ENCODE measurements at regions not wholly inside any gene's neighbourhood (a gene's known extent, or its start where the extent isn't known, plus 50 kb on each side); places are given as distances from the start of the nearest gene placed in this dataset.

DNA sequence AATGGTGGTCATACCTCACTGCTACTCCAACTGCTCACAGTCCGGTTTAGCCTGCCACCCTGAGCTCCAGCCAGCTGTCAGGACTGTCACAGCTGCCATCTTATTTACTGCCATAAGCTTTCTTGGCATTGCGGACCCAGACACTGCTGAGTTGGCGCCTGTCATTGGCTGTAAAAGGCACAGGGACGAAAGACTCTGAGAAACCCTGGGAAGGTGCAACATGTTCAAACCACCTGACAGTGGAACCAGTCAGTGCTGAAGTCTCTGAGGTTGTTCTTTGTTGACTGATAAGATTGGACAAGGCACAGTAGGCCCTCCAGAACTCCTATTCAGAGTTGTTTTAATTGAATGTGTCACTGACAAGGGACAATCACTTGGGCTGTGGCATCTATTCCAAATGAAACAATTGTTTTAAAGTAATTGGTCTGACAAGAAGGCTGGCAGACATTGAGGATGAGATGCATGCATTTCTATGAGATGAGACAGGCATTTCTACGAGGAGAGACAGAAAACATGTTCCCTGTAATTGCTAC is 927.8 kb downstream of the STPG2 start:
- Histone ChIP-seq H3K4me3 (ENCODE audit: low read depth, low read length, poor library complexity, severe bottlenecking) (no peak overlapping the region), H3K4me1 (ENCODE audit: insufficient read depth, low read length, severe bottlenecking) (no peaks in the 10 kb centered on the region), H3K36me3 (ENCODE audit: insufficient read depth, low read length) (no peaks in the 10 kb centered on the region), H3K27ac (ENCODE audit: low read depth, low read length, poor library complexity, severe bottlenecking) (no peak overlapping the region), H3K9ac (ENCODE audit: low read length) (no peak overlapping the region), H3F3A (ENCODE audit: insufficient read depth, low read length) (no peaks in the 10 kb centered on the region), H2AFZ (ENCODE audit: low read length) (no peak overlapping the region), H3K9me3 (ENCODE audit: low read length) (no peaks in the 10 kb centered on the region), H3K4me2 (ENCODE audit: low read length) (no peak overlapping the region), H4K20me1 (ENCODE audit: insufficient read depth, low read length) (no peaks in the 10 kb centered on the region), H3K9me2 (ENCODE audit: low read depth, low read length) (no peaks in the 10 kb centered on the region), H3K79me2 (ENCODE audit: insufficient read depth, low read length) (no peaks in the 10 kb centered on the region), H3K27me3 (ENCODE audit: insufficient read depth, low read length) (no peaks in the 10 kb centered on the region)
- TF ChIP-seq, protein P1, sequence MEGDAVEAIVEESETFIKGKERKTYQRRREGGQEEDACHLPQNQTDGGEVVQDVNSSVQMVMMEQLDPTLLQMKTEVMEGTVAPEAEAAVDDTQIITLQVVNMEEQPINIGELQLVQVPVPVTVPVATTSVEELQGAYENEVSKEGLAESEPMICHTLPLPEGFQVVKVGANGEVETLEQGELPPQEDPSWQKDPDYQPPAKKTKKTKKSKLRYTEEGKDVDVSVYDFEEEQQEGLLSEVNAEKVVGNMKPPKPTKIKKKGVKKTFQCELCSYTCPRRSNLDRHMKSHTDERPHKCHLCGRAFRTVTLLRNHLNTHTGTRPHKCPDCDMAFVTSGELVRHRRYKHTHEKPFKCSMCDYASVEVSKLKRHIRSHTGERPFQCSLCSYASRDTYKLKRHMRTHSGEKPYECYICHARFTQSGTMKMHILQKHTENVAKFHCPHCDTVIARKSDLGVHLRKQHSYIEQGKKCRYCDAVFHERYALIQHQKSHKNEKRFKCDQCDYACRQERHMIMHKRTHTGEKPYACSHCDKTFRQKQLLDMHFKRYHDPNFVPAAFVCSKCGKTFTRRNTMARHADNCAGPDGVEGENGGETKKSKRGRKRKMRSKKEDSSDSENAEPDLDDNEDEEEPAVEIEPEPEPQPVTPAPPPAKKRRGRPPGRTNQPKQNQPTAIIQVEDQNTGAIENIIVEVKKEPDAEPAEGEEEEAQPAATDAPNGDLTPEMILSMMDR (IDR thresholded peaks at IDR 0.05; ENCODE audit: low read length): no peak
- TF ChIP-seq EZH2 (IDR thresholded peaks at IDR 0.05; ENCODE audit: borderline replicate concordance, low read length): no peak

DNA sequence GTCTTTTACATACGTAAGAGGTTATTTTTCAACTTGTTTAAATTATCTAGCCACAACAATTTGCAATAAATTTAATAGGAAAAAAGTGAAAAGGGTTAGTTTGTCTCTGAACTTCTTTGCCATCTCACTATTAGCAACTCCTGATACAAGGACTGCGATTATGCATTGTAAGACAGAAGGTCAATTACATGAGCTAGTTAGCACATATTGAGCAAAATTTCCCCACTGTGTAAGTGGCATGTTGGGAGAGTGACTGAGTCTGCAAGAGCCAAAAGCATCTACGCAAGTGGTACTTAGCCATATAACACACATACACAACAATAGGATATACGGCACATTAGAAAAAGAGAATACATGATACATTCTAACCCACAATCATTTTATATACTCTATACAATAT is 927.2 kb downstream of the STPG2 start:
- no peak overlapping the region for H3K9ac ChIP-seq (ENCODE audit: low read length)
- H3K9me3 ChIP-seq (ENCODE audit: low read length): no peaks in the 10 kb centered on the region
- H3K4me1 ChIP-seq (ENCODE audit: insufficient read depth, low read length, severe bottlenecking): no peaks in the 10 kb centered on the region
- H3K4me2 ChIP-seq (ENCODE audit: low read length): no peak overlapping the region
- H2AFZ ChIP-seq (ENCODE audit: low read length): no peak overlapping the region
- H3K79me2 ChIP-seq (ENCODE audit: insufficient read depth, low read length): no peaks in the 10 kb centered on the region
- no peaks in the 10 kb centered on the region for H3K9me2 ChIP-seq (ENCODE audit: low read depth, low read length)
- no peaks in the 10 kb centered on the region for H4K20me1 ChIP-seq (ENCODE audit: insufficient read depth, low read length)
- H3F3A ChIP-seq (ENCODE audit: insufficient read depth, low read length): no peaks in the 10 kb centered on the region
- no peak overlapping the region for H3K4me3 ChIP-seq (ENCODE audit: low read depth, low read length, poor library complexity, severe bottlenecking)
- no peak overlapping the region for H3K27ac ChIP-seq (ENCODE audit: low read depth, low read length, poor library complexity, severe bottlenecking)
- H3K27me3 ChIP-seq (ENCODE audit: insufficient read depth, low read length): no peaks in the 10 kb centered on the region
- H3K36me3 ChIP-seq (ENCODE audit: insufficient read depth, low read length): no peaks in the 10 kb centered on the region
- TF ChIP-seq EZH2 (IDR thresholded peaks at IDR 0.05; ENCODE audit: borderline replicate concordance, low read length): no peak
- TF ChIP-seq, protein P1 (IDR thresholded peaks at IDR 0.05; ENCODE audit: low read length): no peak

DNA sequence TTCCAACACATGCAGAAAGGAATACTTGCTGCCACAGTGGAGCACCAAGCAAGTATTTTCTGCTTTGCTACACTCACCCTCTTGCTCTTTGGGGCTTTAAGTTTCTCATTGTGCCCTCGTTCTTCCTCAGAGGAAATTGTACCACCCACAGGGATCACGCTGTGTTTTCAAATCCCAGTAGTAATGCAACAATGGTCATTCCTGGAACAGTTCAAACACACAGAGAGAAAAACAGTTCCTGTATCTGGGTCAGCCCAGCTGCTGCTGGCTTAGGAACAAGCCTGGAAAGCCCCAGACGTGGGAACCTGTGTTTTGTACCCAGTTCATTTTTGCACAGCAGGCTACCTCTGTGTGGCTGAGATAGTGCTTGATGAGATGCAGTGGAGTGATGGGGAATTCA is 907.8 kb downstream of the STPG2 start:
- no peaks in the 10 kb centered on the region for H3K79me2 ChIP-seq (ENCODE audit: insufficient read depth, low read length)
- no peak overlapping the region for H3K9ac ChIP-seq (ENCODE audit: low read length)
- no peaks in the 10 kb centered on the region for H3K9me2 ChIP-seq (ENCODE audit: low read depth, low read length)
- H3K36me3 ChIP-seq (ENCODE audit: insufficient read depth, low read length): no peaks in the 10 kb centered on the region
- H3K27ac ChIP-seq (ENCODE audit: low read depth, low read length, poor library complexity, severe bottlenecking): no peak overlapping the region
- H2AFZ ChIP-seq (ENCODE audit: low read length): no peak overlapping the region
- H3K9me3 ChIP-seq (ENCODE audit: low read length): no peaks in the 10 kb centered on the region
- no peak overlapping the region for H3K4me2 ChIP-seq (ENCODE audit: low read length)
- H3F3A ChIP-seq (ENCODE audit: insufficient read depth, low read length): no peaks in the 10 kb centered on the region
- TF ChIP-seq, protein P1 (IDR thresholded peaks at IDR 0.05; ENCODE audit: low read length): no peak
- TF ChIP-seq EZH2 (IDR thresholded peaks at IDR 0.05; ENCODE audit: borderline replicate concordance, low read length): no peak
- H3K4me3 ChIP-seq (ENCODE audit: low read depth, low read length, poor library complexity, severe bottlenecking): no peak overlapping the region
- no peaks in the 10 kb centered on the region for H3K4me1 ChIP-seq (ENCODE audit: insufficient read depth, low read length, severe bottlenecking)
- no peaks in the 10 kb centered on the region for H3K27me3 ChIP-seq (ENCODE audit: insufficient read depth, low read length)
- no peaks in the 10 kb centered on the region for H4K20me1 ChIP-seq (ENCODE audit: insufficient read depth, low read length)
